SK-N-SH treated with all-trans-retinoic acid at 6 μM for 48 hours (cell line): ENCODE measurements at regions not wholly inside any gene's neighbourhood (a gene's known extent, or its start where the extent isn't known, plus 50 kb on each side); places are given as distances from the start of the nearest gene placed in this dataset.

Experiments used
- GLIS3 ChIP-seq: fragments of 250-450 bp; sonication (Bioruptor Pico); IDR thresholded peaks from 2 replicates; pipeline ENCODE4 v1.5.0; 2020; ENCODE audit warnings: mild to moderate bottlenecking, moderate library complexity
- ISL1 ChIP-seq: fragments of 250-450 bp; sonication (Bioruptor Pico); IDR thresholded peaks from 2 replicates; pipeline ENCODE4 v2.1.2; 2022; ENCODE audit warnings: mild to moderate bottlenecking, moderate library complexity
- RARB ChIP-seq: fragments of 250-450 bp; sonication (Bioruptor Pico); IDR thresholded peaks from 2 replicates; pipeline ENCODE4 v1.8.0; 2021; ENCODE audit warnings: mild to moderate bottlenecking, moderate library complexity
- SNAI2 ChIP-seq: fragments of 250-450 bp; sonication (Bioruptor Pico); IDR thresholded peaks from 2 replicates; pipeline ENCODE4 v1.5.0; 2020; ENCODE audit warnings: mild to moderate bottlenecking, moderate library complexity
- ZFP3 ChIP-seq: fragments of 250-450 bp; sonication (Bioruptor Pico); IDR thresholded peaks from 2 replicates; pipeline ENCODE4 v1.5.0; 2020; ENCODE audit warnings: mild to moderate bottlenecking, moderate library complexity

DNA sequence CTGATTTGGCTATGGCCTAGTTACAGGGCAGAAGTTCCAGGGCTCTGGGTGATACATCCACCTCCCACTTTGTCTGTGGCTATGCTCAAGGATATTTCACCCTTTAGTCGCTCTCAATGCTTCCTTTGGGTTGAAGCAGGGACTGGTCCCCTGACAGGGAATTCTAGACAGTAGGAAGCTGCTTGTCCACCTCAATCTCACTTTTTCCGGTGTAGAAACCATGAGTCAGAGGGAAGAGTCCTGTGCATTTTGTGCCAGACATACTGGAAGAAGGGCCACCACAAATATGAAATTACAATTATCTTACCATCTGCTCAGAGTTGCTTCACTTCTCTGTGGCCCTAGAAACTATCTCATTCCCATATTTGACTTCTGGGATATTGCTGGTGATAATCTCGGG is 413.7 kb upstream of the FAT3 start:
- TF ChIP-seq ZFP3 (CRISPR knock-in tag), result no peak
- TF ChIP-seq GLIS3 (CRISPR knock-in tag), result no peak
- TF ChIP-seq SNAI2 (CRISPR knock-in tag), result no peak
- no peak for TF ChIP-seq ISL1 (CRISPR knock-in tag)
- TF ChIP-seq RARB (CRISPR knock-in tag), result no peak
